SU-DHL-6 (cell line): ENCODE measurements at regions not wholly inside any gene's neighbourhood (a gene's known extent, or its start where the extent isn't known, plus 50 kb on each side); places are given as distances from the start of the nearest gene placed in this dataset.

Experiments used
- H2AFZ ChIP-seq: fragments of 200-600 bp; sonication (generic); 2 replicates; pipeline ENCODE4 v1.6.1; 2014; ENCODE audit warnings: low read depth, mild to moderate bottlenecking, moderate library complexity, mixed read lengths, antibody characterized with exemption, low read length; ENCODE audit not compliant: severe bottlenecking
- H3F3A ChIP-seq: fragments of 200-600 bp; shearing (Covaris generic); 2 replicates; pipeline ENCODE4 v1.6.0; 2016; ENCODE audit warnings: antibody characterized with exemption, mild to moderate bottlenecking; ENCODE audit not compliant: insufficient read depth
- H3K27ac ChIP-seq: fragments of 200-600 bp; sonication (generic); 2 replicates; pipeline ENCODE4 v1.5.1; 2016; ENCODE audit warnings: low read depth, mild to moderate bottlenecking, low read length, moderate library complexity, mixed read lengths
- H3K27me3 ChIP-seq: fragments of 200-600 bp; sonication (generic), shearing (Covaris generic); 2 replicates; pipeline ENCODE4 v1.6.0; 2014; ENCODE audit warnings: mild to moderate bottlenecking, low read length
- H3K36me3 ChIP-seq: fragments of 200-600 bp; sonication (generic); 2 replicates; pipeline ENCODE4 v1.6.1; 2014; ENCODE audit warnings: mild to moderate bottlenecking, low read length, mixed read lengths
- H3K4me2 ChIP-seq: fragments of 300-600, 200-600 bp; shearing (Covaris generic), sonication (generic); 2 replicates; pipeline ENCODE4 v1.6.0; 2014; ENCODE audit warnings: low read length, low read depth, mild to moderate bottlenecking; ENCODE audit not compliant: poor library complexity, severe bottlenecking
- H3K4me3 ChIP-seq: fragments of 200-600 bp; sonication (generic); 2 replicates; pipeline ENCODE4 v1.5.1; 2014; ENCODE audit warnings: antibody characterized with exemption, low read length, mild to moderate bottlenecking, mixed read lengths; ENCODE audit not compliant: insufficient read depth, poor library complexity, severe bottlenecking
- H3K79me2 ChIP-seq: fragments of 200-600 bp; sonication (generic); 2 replicates; pipeline ENCODE4 v1.6.1; 2014; ENCODE audit warnings: mild to moderate bottlenecking, low read length, moderate library complexity; ENCODE audit not compliant: insufficient read depth
- H3K9ac ChIP-seq: fragments of 200-600 bp; sonication (generic); 2 replicates; pipeline ENCODE4 v1.7.0; 2014; ENCODE audit warnings: mild to moderate bottlenecking, low read length
- H3K9me2 ChIP-seq: fragments of 200-600 bp; sonication (generic); replicated peaks from 2 replicates; pipeline ENCODE4 v1.6.1; 2014; ENCODE audit warnings: low read length; ENCODE audit not compliant: insufficient read depth
- H3K9me3 ChIP-seq: fragments of 200-600 bp; sonication (generic); 2 replicates; pipeline ENCODE4 v1.6.1; 2014; ENCODE audit warnings: low read length, mixed read lengths; ENCODE audit not compliant: insufficient read depth
- H4K20me1 ChIP-seq: fragments of 200-600 bp; sonication (generic); 2 replicates; pipeline ENCODE4 v1.6.1; 2014; ENCODE audit warnings: low read depth, mild to moderate bottlenecking, antibody characterized with exemption, low read length, moderate library complexity, mixed read lengths
- CTCF ChIP-seq: fragments of 200-600 bp; sonication (generic); IDR thresholded peaks from one replicate; pipeline ENCODE4 v1.5.1; 2017; ENCODE audit warnings: antibody characterized with exemption, mild to moderate bottlenecking, low read length, moderate library complexity; ENCODE audit not compliant: insufficient read depth, poor library complexity, severe bottlenecking
- EZH2phosphoT487 ChIP-seq: fragments of 200-600 bp; sonication (generic), shearing (Covaris generic); conservative IDR thresholded peaks from 2 replicates; pipeline ENCODE4 v1.6.1; 2018; ENCODE audit warnings: mild to moderate bottlenecking, antibody characterized with exemption, low read length, moderate library complexity, mixed read lengths

GRCh38 chr16:66198641-66199040, 167.8 kb upstream of the CDH5 start:
- H3K27me3 ChIP-seq: no peaks in the 10 kb centered on the region
- H3K4me2 ChIP-seq: no peak overlapping the region
- H3K36me3 ChIP-seq: no peaks in the 10 kb centered on the region
- no peaks in the 10 kb centered on the region for H3K79me2 ChIP-seq
- TF ChIP-seq CTCF (no peak), EZH2phosphoT487 (no peak)
- H3K4me3 ChIP-seq: no peak overlapping the region
- H3K9ac ChIP-seq: no peak overlapping the region
- no peak overlapping the region for H2AFZ ChIP-seq
- H3K27ac ChIP-seq: no peak overlapping the region
- no peaks in the 10 kb centered on the region for H3F3A ChIP-seq
- H3K9me3 ChIP-seq: no peaks in the 10 kb centered on the region
- H4K20me1 ChIP-seq: no peaks in the 10 kb centered on the region
- H3K9me2 ChIP-seq: no peaks in the 10 kb centered on the region

GRCh38 chr16:66197668-66198278, 168.7 kb upstream of the CDH5 start:
- no peaks in the 10 kb centered on the region for H4K20me1 ChIP-seq
- no peaks in the 10 kb centered on the region for H3K27me3 ChIP-seq
- no peaks in the 10 kb centered on the region for H3K36me3 ChIP-seq
- TF ChIP-seq CTCF: no peak
- TF ChIP-seq EZH2phosphoT487: no peak
- no peak overlapping the region for H3K9ac ChIP-seq
- no peak overlapping the region for H3K4me2 ChIP-seq
- no peak overlapping the region for H2AFZ ChIP-seq
- H3K4me3 ChIP-seq: no peak overlapping the region
- no peaks in the 10 kb centered on the region for H3K9me3 ChIP-seq
- no peaks in the 10 kb centered on the region for H3K9me2 ChIP-seq
- no peak overlapping the region for H3K27ac ChIP-seq
- H3F3A ChIP-seq: no peaks in the 10 kb centered on the region
- no peaks in the 10 kb centered on the region for H3K79me2 ChIP-seq

GRCh38 chr16:66196770-66197169, 169.7 kb upstream of the CDH5 start:
- Histone ChIP-seq H3K27ac (no peak overlapping the region), H3K9me2 (no peaks in the 10 kb centered on the region), H3K4me3 (no peak overlapping the region), H3F3A (no peaks in the 10 kb centered on the region), H3K79me2 (no peaks in the 10 kb centered on the region), H3K4me2 (no peak overlapping the region), H2AFZ (no peak overlapping the region), H4K20me1 (no peaks in the 10 kb centered on the region), H3K27me3 (no peaks in the 10 kb centered on the region), H3K9ac (no peak overlapping the region), H3K9me3 (no peaks in the 10 kb centered on the region), H3K36me3 (no peaks in the 10 kb centered on the region)
- TF ChIP-seq EZH2phosphoT487 (no peak), CTCF (no peak)
